Esophagus squamous epithelium (tissue), 4 donors: ENCODE measurements at regions not wholly inside any gene's neighbourhood (a gene's known extent, or its start where the extent isn't known, plus 50 kb on each side); places are given as distances from the start of the nearest gene placed in this dataset.

Experiments used
- CTCF ChIP-seq, 6 experiments: fragments of 450-650 bp in 4 of 6; fragments of 200-600 bp in 2 of 6; sonication (generic) in 2 of 6; IDR thresholded peaks; one replicate each; pipeline ENCODE4 v1.5.1; 2016 to 2019; ENCODE audit warnings: antibody characterized with exemption in 6 of 6, mild to moderate bottlenecking in 4 of 6, moderate library complexity in 4 of 6
- POLR2A ChIP-seq, 4 donors: fragments of 450-650 bp; IDR thresholded peaks; one replicate each; pipeline ENCODE4 v1.6.1; 2017; ENCODE audit warnings: antibody characterized with exemption in 4 of 4, mild to moderate bottlenecking in 4 of 4, moderate library complexity in 3 of 4

- TF ChIP-seq CTCF (IDR thresholded peaks at IDR 0.05) (no peak), POLR2A (IDR thresholded peaks at IDR 0.05) (no peak)
Observed at GRCh38 chr5:84825606-84826005, 440.9 kb upstream of the EDIL3 start.
